HepG2 (cell line): ENCODE measurements at regions not wholly inside any gene's neighbourhood (a gene's known extent, or its start where the extent isn't known, plus 50 kb on each side); places are given as distances from the start of the nearest gene placed in this dataset.

ENCODE experiments used
- ATAC-seq: fragments of 200-7000 bp; cut with Tn5 transposase; 3 replicates; pipeline ENCODE4 v1.9.1; 2020; ENCODE audit warnings: mild to moderate bottlenecking, moderate library complexity
- BruUV-seq: library from RNA; stranded (reverse); fragments of 400-500 nt; replicated peaks from 2 replicates; lab custom pipeline; 2021; lab: Mats Ljungman, UMichigan
- CTCF ChIA-PET: fragments of 300-600 bp; formaldehyde crosslinking; extraction: SDS; loops from one replicate; lab custom pipeline; 2021; ENCODE audit warnings: low total read pairs, inconsistent platforms, low intra/inter-chr PET ratio; lab: Yijun Ruan, JAX
- POLR2A ChIA-PET: fragments of 350-600 bp; sonication (Branson Sonifier 250); formaldehyde crosslinking; loops from one replicate; lab custom pipeline; 2020; ENCODE audit warnings: antibody characterized with exemption, inconsistent platforms; lab: Yijun Ruan, JAX
- DNase-seq: peaks from one replicate; pipeline ENCODE4 v3.0.0-alpha.2; 2015; ENCODE audit warnings: low spot score
- FAIRE-seq: peaks from 3 replicates; lab custom pipeline; 2011; peaks lifted over from hg19 to GRCh38; lab: Jason Lieb, UNC
- H2AFZ ChIP-seq: one replicate; pipeline ENCODE4 v1.6.1; 2011; ENCODE audit warnings: low read length, inconsistent platforms
- H3K27ac ChIP-seq: fragments of 300-600 bp; 3 replicates; pipeline ENCODE4 v1.8.0; 2011; ENCODE audit warnings: mixed run types, mild to moderate bottlenecking, mixed read lengths, low read length, inconsistent platforms; ENCODE audit not compliant: insufficient read depth; ENCODE audit errors: extremely low read length
- H3K27me3 ChIP-seq, 2 experiments: fragments of 200-600 bp in 1 of 2; 2 replicates in 1 of 2; 3 replicates in 1 of 2; pipeline versions ENCODE4 v1.6.0 to v1.8.0; 2011; ENCODE audit warnings: low read length in 2 of 2, mild to moderate bottlenecking in 2 of 2, moderate library complexity in 2 of 2, inconsistent platforms in 1 of 2; ENCODE audit not compliant: insufficient read depth in 2 of 2, control insufficient read depth in 1 of 2
- H3K36me3 ChIP-seq, 2 experiments: fragments of 200-600 bp in 1 of 2; replicated peaks in 1 of 2; 2 replicates in 1 of 2; 3 replicates in 1 of 2; pipeline versions ENCODE4 v1.5.1 to v1.8.0; 2011; ENCODE audit warnings: low read length in 2 of 2, inconsistent platforms in 1 of 2; ENCODE audit not compliant: insufficient read depth in 2 of 2, control insufficient read depth in 1 of 2
- H3K4me1 ChIP-seq: 2 replicates; pipeline ENCODE4 v1.5.1; 2012; ENCODE audit warnings: low read length, inconsistent platforms; ENCODE audit not compliant: insufficient read depth
- H3K4me2 ChIP-seq: 2 replicates; pipeline ENCODE4 v1.6.0; 2011; ENCODE audit warnings: low read depth, low read length, inconsistent platforms
- H3K4me3 ChIP-seq, 3 experiments: fragments of 200-600 bp in 1 of 3; sonication (generic), shearing (Covaris generic) in 1 of 3; replicated peaks in 1 of 3; 2 replicates each; pipeline ENCODE4 v1.5.1; 2011 to 2016; ENCODE audit warnings: low read length in 3 of 3, inconsistent platforms in 2 of 3, low read depth in 2 of 3, mild to moderate bottlenecking in 2 of 3, control low read depth in 1 of 3, mixed read lengths in 1 of 3; ENCODE audit not compliant: insufficient read depth in 1 of 3
- H3K79me2 ChIP-seq: one replicate; pipeline ENCODE4 v1.6.1; 2011; ENCODE audit warnings: low read length, inconsistent platforms; ENCODE audit not compliant: insufficient read depth
- H3K9ac ChIP-seq: 2 replicates; pipeline ENCODE4 v1.6.0; 2011; ENCODE audit warnings: mild to moderate bottlenecking, low read depth, low read length, inconsistent platforms; ENCODE audit not compliant: insufficient read depth
- H3K9me3 ChIP-seq: 2 replicates; pipeline ENCODE4 v1.5.1; 2012; ENCODE audit warnings: mild to moderate bottlenecking, low read length
- H4K20me1 ChIP-seq: 2 replicates; pipeline ENCODE4 v1.6.0; 2011; ENCODE audit warnings: inconsistent platforms, mild to moderate bottlenecking, low read length, moderate library complexity; ENCODE audit not compliant: insufficient read depth
- BORCS8-MEF2B ChIP-seq: sonication (generic); formaldehyde crosslinking; IDR thresholded peaks from 2 replicates; pipeline ENCODE4 v1.8.0; 2022; ENCODE audit warnings: mild to moderate bottlenecking, missing genetic modification reagents
- MIXL1 ChIP-seq: IDR thresholded peaks from 2 replicates; pipeline ENCODE4 v1.6.1; 2016
- NCOA1 ChIP-seq: sonication (generic); formaldehyde crosslinking; IDR thresholded peaks from 2 replicates; pipeline ENCODE4 v1.9.0; 2021; ENCODE audit warnings: missing genetic modification reagents
- TAF1 ChIP-seq: sonication (generic); formaldehyde crosslinking; IDR thresholded peaks from 2 replicates; pipeline ENCODE4 v1.4.0; 2020; ENCODE audit warnings: missing genetic modification reagents
- U2AF1 ChIP-seq: fragments of 200-400 bp; formaldehyde crosslinking; optimal IDR thresholded peaks from 2 replicates; pipeline ENCODE3; 2017; ENCODE audit warnings: mild to moderate bottlenecking, low read depth, low read length
- ZKSCAN1 ChIP-seq: fragments of 150-350 bp; IDR thresholded peaks from 2 replicates; pipeline ENCODE4 v1.6.1; 2014; ENCODE audit warnings: low read length
- ZNF207 ChIP-seq: fragments of 450-650 bp; IDR thresholded peaks from 2 replicates; pipeline ENCODE4 v1.6.1; 2016; ENCODE audit warnings: antibody characterized with exemption, borderline replicate concordance
- ZNF335 ChIP-seq: sonication (generic); formaldehyde crosslinking; IDR thresholded peaks from 2 replicates; pipeline ENCODE4 v1.4.0; 2020; ENCODE audit warnings: missing genetic modification reagents
- ZNF678 ChIP-seq: sonication (generic); formaldehyde crosslinking; IDR thresholded peaks from 2 replicates; pipeline ENCODE4 v1.4.0; 2020; ENCODE audit warnings: mild to moderate bottlenecking, missing genetic modification reagents
- in situ Hi-C: cut with HindIII; loops from 2 replicates; pipeline ENCODE4 v1.10.0; 2017; ENCODE audit warnings: low pct_unique_long_range_greater_than_20kb; ENCODE audit not compliant: extremely low pct_ligation_motif_present
- intact Hi-C: fragments of 100-400 bp; cut with micrococcal nuclease; formaldehyde crosslinking; loops from one replicate; pipeline ENCODE4 v1.10.0; 2022; ENCODE audit not compliant: unreplicated experiment
- TF ChIP-seq, protein P1 (sequence below): sonication (generic); formaldehyde crosslinking; IDR thresholded peaks from 2 replicates; pipeline ENCODE4 v1.5.0; 2020; ENCODE audit warnings: missing genetic modification reagents
- TF ChIP-seq, protein P2 (sequence below): sonication (generic); formaldehyde crosslinking; conservative IDR thresholded peaks from 2 replicates; pipeline ENCODE4 v1.4.0; 2020; ENCODE audit warnings: missing genetic modification reagents

DNA sequence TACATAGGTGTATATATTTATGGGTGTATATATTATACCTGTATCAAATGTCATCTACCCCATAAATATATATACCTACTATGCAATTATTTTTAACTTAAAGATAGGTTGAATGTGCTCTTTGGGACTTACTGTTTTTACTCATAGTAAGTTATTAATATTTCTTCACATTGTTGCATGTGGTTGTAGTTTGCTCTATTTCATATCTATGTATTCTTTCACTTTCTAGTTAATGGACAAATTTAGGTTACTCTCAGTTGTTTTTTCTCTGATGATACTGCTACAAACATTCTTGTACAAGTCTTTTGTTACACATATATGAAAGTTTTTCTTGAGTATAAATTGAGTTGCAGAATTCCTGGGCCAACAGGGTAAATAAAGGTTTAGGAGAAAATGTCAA, 601.8 kb upstream of the ID2 start:
- no peak overlapping the region for H3K27ac ChIP-seq
- no peaks in the 10 kb centered on the region; a peak in 1 of 5 replicates for H3K27me3 ChIP-seq
- POLR2A ChIA-PET: no interaction called here
- H2AFZ ChIP-seq: no peak overlapping the region
- no TSS peak for BruUV-seq
- H3K36me3 ChIP-seq: no peaks in the 10 kb centered on the region
- H4K20me1 ChIP-seq: no peaks in the 10 kb centered on the region
- in situ Hi-C loops (no loop called here), intact Hi-C loops (no loop called here)
- DNase-seq (no peak), ATAC-seq (no peak), FAIRE-seq (no peak)
- peaks cover 14% of the 10 kb centered on the region for H3K4me1 ChIP-seq
- H3K4me2 ChIP-seq: no peak overlapping the region
- no peak overlapping the region for H3K4me3 ChIP-seq
- no peak for TF ChIP-seq ZNF678 (CRISPR knock-in tag)
- no peak for TF ChIP-seq ZNF335
- TF ChIP-seq, protein P1, sequence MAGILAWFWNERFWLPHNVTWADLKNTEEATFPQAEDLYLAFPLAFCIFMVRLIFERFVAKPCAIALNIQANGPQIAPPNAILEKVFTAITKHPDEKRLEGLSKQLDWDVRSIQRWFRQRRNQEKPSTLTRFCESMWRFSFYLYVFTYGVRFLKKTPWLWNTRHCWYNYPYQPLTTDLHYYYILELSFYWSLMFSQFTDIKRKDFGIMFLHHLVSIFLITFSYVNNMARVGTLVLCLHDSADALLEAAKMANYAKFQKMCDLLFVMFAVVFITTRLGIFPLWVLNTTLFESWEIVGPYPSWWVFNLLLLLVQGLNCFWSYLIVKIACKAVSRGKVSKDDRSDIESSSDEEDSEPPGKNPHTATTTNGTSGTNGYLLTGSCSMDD (CRISPR knock-in tag): no peak
- no peak for TF ChIP-seq U2AF1
- no peak for TF ChIP-seq TAF1
- TF ChIP-seq ZKSCAN1: no peak
- no peak for TF ChIP-seq ZNF207
- TF ChIP-seq BORCS8-MEF2B (CRISPR knock-in tag): no peak
- no peak for TF ChIP-seq NCOA1
- TF ChIP-seq MIXL1 (CRISPR knock-in tag): no peak
- TF ChIP-seq, protein P2, sequence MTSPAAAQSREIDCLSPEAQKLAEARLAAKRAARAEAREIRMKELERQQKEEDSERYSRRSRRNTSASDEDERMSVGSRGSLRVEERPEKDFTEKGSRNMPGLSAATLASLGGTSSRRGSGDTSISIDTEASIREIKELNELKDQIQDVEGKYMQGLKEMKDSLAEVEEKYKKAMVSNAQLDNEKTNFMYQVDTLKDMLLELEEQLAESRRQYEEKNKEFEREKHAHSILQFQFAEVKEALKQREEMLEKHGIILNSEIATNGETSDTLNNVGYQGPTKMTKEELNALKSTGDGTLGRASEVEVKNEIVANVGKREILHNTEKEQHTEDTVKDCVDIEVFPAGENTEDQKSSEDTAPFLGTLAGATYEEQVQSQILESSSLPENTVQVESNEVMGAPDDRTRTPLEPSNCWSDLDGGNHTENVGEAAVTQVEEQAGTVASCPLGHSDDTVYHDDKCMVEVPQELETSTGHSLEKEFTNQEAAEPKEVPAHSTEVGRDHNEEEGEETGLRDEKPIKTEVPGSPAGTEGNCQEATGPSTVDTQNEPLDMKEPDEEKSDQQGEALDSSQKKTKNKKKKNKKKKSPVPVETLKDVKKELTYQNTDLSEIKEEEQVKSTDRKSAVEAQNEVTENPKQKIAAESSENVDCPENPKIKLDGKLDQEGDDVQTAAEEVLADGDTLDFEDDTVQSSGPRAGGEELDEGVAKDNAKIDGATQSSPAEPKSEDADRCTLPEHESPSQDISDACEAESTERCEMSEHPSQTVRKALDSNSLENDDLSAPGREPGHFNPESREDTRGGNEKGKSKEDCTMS (CRISPR knock-in tag): no peak
- no peak overlapping the region for H3K9ac ChIP-seq
- no peaks in the 10 kb centered on the region for H3K9me3 ChIP-seq
- H3K79me2 ChIP-seq: no peaks in the 10 kb centered on the region
- CTCF ChIA-PET: no interaction called here
